Fibroblast of villous mesenchyme (primary cell): ENCODE measurements at regions not wholly inside any gene's neighbourhood (a gene's known extent, or its start where the extent isn't known, plus 50 kb on each side); places are given as distances from the start of the nearest gene placed in this dataset.

Experiments
- DNase-seq: peaks from one replicate; pipeline ENCODE4 v3.0.0-alpha.2; 2010; ENCODE audit warnings: low read depth
- H3K4me3 ChIP-seq: 2 replicates; pipeline ENCODE4 v1.5.1; 2011; ENCODE audit warnings: low read depth, mild to moderate bottlenecking, low read length
- TF ChIP-seq, protein P1 (sequence below): IDR thresholded peaks from 2 replicates; pipeline ENCODE4 v1.5.1; 2012; ENCODE audit warnings: low read depth, mild to moderate bottlenecking, low read length; ENCODE audit not compliant: insufficient read depth

DNA sequence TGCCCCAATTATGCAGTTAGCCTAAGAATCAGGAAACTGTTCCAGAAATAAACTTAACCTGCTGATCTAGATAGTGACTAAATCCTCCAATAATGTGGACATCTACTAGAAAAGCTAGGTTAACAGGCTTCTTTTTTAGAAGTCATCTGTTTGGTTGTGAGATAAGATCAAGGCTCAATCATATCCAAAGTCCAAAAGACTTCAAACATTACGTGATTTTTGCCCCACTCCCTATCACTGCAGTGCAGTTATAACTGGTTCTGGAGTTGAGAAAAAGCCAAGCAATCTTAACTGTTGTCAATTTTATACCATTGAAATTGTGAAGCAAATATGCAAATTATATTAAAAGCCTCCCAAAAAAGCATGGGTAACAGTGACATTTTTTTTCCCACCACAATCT is 781.4 kb downstream of the KLHL13 start:
- no peak for DNase-seq
- H3K4me3 ChIP-seq: no peak overlapping the region
- TF ChIP-seq, protein P1, sequence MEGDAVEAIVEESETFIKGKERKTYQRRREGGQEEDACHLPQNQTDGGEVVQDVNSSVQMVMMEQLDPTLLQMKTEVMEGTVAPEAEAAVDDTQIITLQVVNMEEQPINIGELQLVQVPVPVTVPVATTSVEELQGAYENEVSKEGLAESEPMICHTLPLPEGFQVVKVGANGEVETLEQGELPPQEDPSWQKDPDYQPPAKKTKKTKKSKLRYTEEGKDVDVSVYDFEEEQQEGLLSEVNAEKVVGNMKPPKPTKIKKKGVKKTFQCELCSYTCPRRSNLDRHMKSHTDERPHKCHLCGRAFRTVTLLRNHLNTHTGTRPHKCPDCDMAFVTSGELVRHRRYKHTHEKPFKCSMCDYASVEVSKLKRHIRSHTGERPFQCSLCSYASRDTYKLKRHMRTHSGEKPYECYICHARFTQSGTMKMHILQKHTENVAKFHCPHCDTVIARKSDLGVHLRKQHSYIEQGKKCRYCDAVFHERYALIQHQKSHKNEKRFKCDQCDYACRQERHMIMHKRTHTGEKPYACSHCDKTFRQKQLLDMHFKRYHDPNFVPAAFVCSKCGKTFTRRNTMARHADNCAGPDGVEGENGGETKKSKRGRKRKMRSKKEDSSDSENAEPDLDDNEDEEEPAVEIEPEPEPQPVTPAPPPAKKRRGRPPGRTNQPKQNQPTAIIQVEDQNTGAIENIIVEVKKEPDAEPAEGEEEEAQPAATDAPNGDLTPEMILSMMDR: no peak

DNA sequence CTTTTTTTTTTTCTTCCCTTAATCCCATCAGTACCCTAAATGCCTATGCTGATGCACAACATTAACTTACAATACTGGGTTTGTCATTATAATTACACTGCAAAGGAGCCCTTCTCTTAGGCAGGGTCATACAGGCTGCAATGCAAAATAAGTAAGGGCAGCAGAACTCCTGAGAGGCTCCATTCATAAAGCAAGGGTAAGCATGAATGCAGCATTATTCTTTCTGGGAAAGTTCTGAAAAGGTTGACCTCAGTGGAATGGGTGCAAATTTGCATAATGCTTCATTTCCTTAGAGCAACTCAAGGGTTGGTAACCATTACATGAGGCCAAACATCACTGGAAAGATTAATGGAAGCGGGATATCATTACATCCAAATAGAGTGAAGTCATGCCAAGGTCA is 789.2 kb downstream of the KLHL13 start:
- TF ChIP-seq, protein P1: no peak
- no peak overlapping the region for H3K4me3 ChIP-seq
- DNase-seq: no peak

DNA sequence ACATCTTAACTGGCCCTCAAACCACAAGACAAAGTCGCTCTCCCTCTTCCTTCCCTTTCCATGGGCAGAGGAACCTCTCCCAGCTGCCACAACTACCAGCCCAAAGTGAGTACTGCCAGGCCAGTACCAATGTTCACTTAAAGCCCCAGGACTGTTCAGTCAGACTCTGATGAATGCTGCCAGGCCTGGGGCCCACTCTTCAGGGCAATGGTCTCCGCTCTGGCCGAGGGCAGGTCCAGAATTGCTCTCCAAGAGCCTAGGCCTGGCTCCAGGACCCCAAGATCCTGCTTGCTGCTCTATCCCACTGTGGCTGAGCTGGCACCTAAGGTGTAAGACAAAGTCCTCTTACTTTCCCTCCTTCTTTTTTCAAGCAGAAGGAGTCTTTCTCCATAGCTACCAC is 790.9 kb downstream of the KLHL13 start:
- no peak overlapping the region for H3K4me3 ChIP-seq
- DNase-seq: no peak
- TF ChIP-seq, protein P1: no peak

GRCh38 chrX:117305168-117305766 is 811.3 kb downstream of the KLHL13 start:
- DNase-seq: no peak
- H3K4me3 ChIP-seq: no peak overlapping the region
- TF ChIP-seq, protein P1: no peak

DNA sequence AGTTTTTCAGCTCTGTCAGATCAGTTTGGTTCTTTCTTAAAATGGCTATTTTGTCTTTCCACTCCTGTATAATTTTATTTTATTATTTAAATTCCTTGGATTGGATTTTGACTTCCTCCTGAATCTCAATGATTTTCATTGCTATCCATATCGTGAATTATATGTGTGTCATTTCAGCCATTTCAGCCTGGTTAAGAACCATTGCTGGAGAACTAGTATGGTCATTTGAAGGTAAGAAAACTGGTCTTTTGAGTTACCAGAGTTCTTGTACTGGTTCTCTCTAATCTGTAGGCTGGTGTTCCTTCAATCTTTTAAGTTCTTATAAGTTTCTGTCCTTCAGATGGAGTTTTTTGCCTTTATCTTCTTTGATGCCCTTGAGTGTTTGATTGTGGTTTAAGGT is 815.5 kb downstream of the KLHL13 start:
- no peak for DNase-seq
- TF ChIP-seq, protein P1: no peak
- no peak overlapping the region for H3K4me3 ChIP-seq

DNA sequence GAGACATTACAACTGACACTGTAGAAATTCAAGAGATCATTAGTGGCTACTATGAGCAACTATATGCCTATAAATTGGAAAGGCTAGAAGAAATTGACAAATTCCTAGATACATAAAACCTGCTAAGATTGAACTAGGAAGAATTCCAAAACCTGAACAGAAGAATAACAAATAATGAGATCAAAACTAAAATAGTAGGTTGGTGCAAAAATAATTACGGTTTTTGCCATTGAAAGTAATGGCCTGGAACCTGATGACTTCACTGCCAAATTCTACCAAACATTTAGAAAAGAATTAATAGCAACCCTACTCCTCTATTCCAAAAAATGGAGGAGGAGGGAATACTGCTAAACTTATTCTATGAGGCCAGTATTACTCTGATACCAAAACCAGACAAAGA is 824.9 kb downstream of the KLHL13 start:
- no peak overlapping the region for H3K4me3 ChIP-seq
- no peak for DNase-seq
- TF ChIP-seq, protein P1: no peak

GRCh38 chrX:117274965-117275364 is 812.2 kb upstream of the CT83 start:
- DNase-seq: no peak
- H3K4me3 ChIP-seq: no peak overlapping the region
- TF ChIP-seq, protein P1: no peak
